ENCODE measurements at regions not wholly inside any gene's neighbourhood (a gene's known extent, or its start where the extent isn't known, plus 50 kb on each side); places are given as distances from the start of the nearest gene placed in this dataset.

GRCh38 chr18:78085241-78086185, 835.9 kb downstream of the GALR1 start:
- in situ Hi-C loops (cut with HindIII; ENCODE audit: low sequenced_read_pairs) = no loop called here
- no peak overlapping the region for H3K4me3 ChIP-seq (ENCODE audit: low read depth, low read length)
- no peak for DNase-seq (ENCODE audit: low read depth)
- TF ChIP-seq, protein P1, sequence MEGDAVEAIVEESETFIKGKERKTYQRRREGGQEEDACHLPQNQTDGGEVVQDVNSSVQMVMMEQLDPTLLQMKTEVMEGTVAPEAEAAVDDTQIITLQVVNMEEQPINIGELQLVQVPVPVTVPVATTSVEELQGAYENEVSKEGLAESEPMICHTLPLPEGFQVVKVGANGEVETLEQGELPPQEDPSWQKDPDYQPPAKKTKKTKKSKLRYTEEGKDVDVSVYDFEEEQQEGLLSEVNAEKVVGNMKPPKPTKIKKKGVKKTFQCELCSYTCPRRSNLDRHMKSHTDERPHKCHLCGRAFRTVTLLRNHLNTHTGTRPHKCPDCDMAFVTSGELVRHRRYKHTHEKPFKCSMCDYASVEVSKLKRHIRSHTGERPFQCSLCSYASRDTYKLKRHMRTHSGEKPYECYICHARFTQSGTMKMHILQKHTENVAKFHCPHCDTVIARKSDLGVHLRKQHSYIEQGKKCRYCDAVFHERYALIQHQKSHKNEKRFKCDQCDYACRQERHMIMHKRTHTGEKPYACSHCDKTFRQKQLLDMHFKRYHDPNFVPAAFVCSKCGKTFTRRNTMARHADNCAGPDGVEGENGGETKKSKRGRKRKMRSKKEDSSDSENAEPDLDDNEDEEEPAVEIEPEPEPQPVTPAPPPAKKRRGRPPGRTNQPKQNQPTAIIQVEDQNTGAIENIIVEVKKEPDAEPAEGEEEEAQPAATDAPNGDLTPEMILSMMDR (IDR thresholded peaks at IDR 0.05; ENCODE audit: low read depth, low read length, missing control alignments) = no peak

- in situ Hi-C loops (cut with HindIII; ENCODE audit: low sequenced_read_pairs) = no loop called here
- TF ChIP-seq, protein P1 (IDR thresholded peaks at IDR 0.05; ENCODE audit: low read depth, low read length, missing control alignments) = no peak
- DNase-seq (ENCODE audit: low read depth) = no peak
- no peak overlapping the region for H3K4me3 ChIP-seq (ENCODE audit: low read depth, low read length)
Observed at GRCh38 chr18:78086931-78087330, 837.3 kb downstream of the GALR1 start.

DNA sequence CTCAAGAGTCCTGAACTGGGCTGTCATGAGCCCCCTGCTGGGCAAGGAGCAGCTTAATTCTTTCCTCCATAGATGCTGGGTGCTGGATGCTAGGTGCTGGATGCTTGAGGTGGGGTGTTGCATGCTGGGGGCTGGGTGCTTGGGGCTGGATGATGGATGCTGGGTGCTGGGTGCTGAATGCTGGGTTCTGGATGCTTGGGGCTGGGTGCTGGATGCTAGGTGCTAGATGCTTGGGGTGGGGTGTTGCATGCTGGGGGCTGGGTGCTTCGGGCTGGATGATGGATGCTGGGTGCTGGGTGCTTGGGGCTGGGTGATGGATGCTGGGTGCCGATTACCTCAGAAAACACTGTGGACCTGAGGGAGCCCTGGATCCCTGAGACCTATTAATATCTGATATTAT, 837.7 kb downstream of the GALR1 start:
- no peak overlapping the region for H3K4me3 ChIP-seq (ENCODE audit: low read depth, low read length)
- in situ Hi-C loops (cut with HindIII; ENCODE audit: low sequenced_read_pairs) = no loop called here
- TF ChIP-seq, protein P1 (IDR thresholded peaks at IDR 0.05; ENCODE audit: low read depth, low read length, missing control alignments) = no peak
- no peak for DNase-seq (ENCODE audit: low read depth)

GRCh38 chr18:78090584-78090983, 840.9 kb downstream of the GALR1 start:
- H3K4me3 ChIP-seq (ENCODE audit: low read depth, low read length) = no peak overlapping the region
- no peak for DNase-seq (ENCODE audit: low read depth)
- in situ Hi-C loops (cut with HindIII; ENCODE audit: low sequenced_read_pairs) = no loop called here
- TF ChIP-seq, protein P1 (IDR thresholded peaks at IDR 0.05; ENCODE audit: low read depth, low read length, missing control alignments) = no peak

DNA sequence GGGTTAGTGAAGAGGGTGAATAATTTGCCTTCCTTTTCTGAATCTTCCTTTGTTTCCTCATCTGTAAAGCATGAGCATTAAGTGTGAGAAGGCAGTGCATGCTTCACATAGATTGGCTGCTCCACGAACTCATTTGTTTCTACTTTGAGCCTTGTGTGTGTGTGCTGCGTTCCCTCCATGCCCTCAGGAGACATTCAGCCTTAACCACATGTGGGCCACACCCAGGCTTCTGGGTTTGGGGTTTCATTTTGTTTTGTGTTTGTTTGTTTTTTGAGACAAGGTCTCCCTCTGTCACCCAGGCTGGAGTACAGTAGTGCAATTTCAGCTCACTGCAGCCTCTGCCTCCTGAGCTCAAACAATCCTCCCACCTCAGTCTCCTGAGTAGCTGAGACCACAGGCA, 843.3 kb downstream of the GALR1 start:
- TF ChIP-seq, protein P1 (IDR thresholded peaks at IDR 0.05; ENCODE audit: low read depth, low read length, missing control alignments) = no peak
- H3K4me3 ChIP-seq (ENCODE audit: low read depth, low read length) = no peak overlapping the region
- no peak for DNase-seq (ENCODE audit: low read depth)
- in situ Hi-C loops (cut with HindIII; ENCODE audit: low sequenced_read_pairs) = no loop called here

- DNase-seq (ENCODE audit: low read depth) = no peak
- in situ Hi-C loops (cut with HindIII; ENCODE audit: low sequenced_read_pairs) = no loop called here
- TF ChIP-seq, protein P1 (IDR thresholded peaks at IDR 0.05; ENCODE audit: low read depth, low read length, missing control alignments) = no peak
- no peak overlapping the region for H3K4me3 ChIP-seq (ENCODE audit: low read depth, low read length)
Observed at GRCh38 chr18:78099979-78100588, 850.4 kb downstream of the GALR1 start.

All from astrocyte of the cerebellum (primary cell).